Epithelial cell of proximal tubule (primary cell): ENCODE measurements at regions not wholly inside any gene's neighbourhood (a gene's known extent, or its start where the extent isn't known, plus 50 kb on each side); places are given as distances from the start of the nearest gene placed in this dataset.

ENCODE experiments used
- DNase-seq: peaks from one replicate; pipeline ENCODE4 v3.0.0-alpha.2; 2011; ENCODE audit warnings: low read depth
- H3K4me3 ChIP-seq: 2 replicates; pipeline ENCODE4 v1.5.1; 2011; ENCODE audit warnings: low read depth, mild to moderate bottlenecking, low read length
- CTCF ChIP-seq: conservative IDR thresholded peaks from 2 replicates; pipeline ENCODE4 v1.5.1; 2012; ENCODE audit warnings: low read depth, mild to moderate bottlenecking, low read length

- DNase-seq = no peak
- no peak overlapping the region for H3K4me3 ChIP-seq
- no peak for TF ChIP-seq CTCF
Observed at GRCh38 chr13:68050761-68051160, 820.6 kb upstream of the PCDH9 start.

GRCh38 chr13:68048802-68049359, 818.7 kb upstream of the PCDH9 start:
- DNase-seq = no peak
- no peak for TF ChIP-seq CTCF
- H3K4me3 ChIP-seq = no peak overlapping the region

GRCh38 chr13:68047889-68048288, 817.8 kb upstream of the PCDH9 start:
- TF ChIP-seq CTCF = no peak
- no peak for DNase-seq
- no peak overlapping the region for H3K4me3 ChIP-seq

- no peak for TF ChIP-seq CTCF
- no peak overlapping the region for H3K4me3 ChIP-seq
- no peak for DNase-seq
Observed at GRCh38 chr13:68046903-68047302, 816.8 kb upstream of the PCDH9 start.

- DNase-seq = no peak
- no peak overlapping the region for H3K4me3 ChIP-seq
- no peak for TF ChIP-seq CTCF
Observed at GRCh38 chr13:68030152-68030809, 800.1 kb upstream of the PCDH9 start.

GRCh38 chr13:68028701-68029100, 798.6 kb upstream of the PCDH9 start:
- H3K4me3 ChIP-seq = no peak overlapping the region
- no peak for TF ChIP-seq CTCF
- DNase-seq = no peak

- no peak for DNase-seq
- no peak for TF ChIP-seq CTCF
- no peak overlapping the region for H3K4me3 ChIP-seq
Observed at GRCh38 chr13:68027306-68027705, 797.2 kb upstream of the PCDH9 start.
